Transverse colon (tissue), 4 donors: ENCODE measurements at regions not wholly inside any gene's neighbourhood (a gene's known extent, or its start where the extent isn't known, plus 50 kb on each side); places are given as distances from the start of the nearest gene placed in this dataset.

Experiments used
- EP300 ChIP-seq: sonication (generic); formaldehyde crosslinking; IDR thresholded peaks from one replicate; pipeline ENCODE4 v1.6.1; 2017; ENCODE audit warnings: antibody characterized with exemption, low read depth
- POLR2A ChIP-seq: fragments of 450-650 bp; IDR thresholded peaks from one replicate; pipeline ENCODE4 v1.6.1; 2016; ENCODE audit warnings: antibody characterized with exemption, mild to moderate bottlenecking, moderate library complexity
- POLR2AphosphoS5 ChIP-seq, 3 donors: sonication (generic); formaldehyde crosslinking; IDR thresholded peaks; one replicate each; pipeline ENCODE4 v1.6.1; 2016; ENCODE audit warnings: antibody characterized with exemption in 3 of 3
- TF ChIP-seq, protein P1 (sequence below), 5 experiments: fragments of 200-600 bp in 3 of 5; fragments of 450-650 bp in 2 of 5; sonication (generic) in 3 of 5; IDR thresholded peaks; 1 replicate in 2 of 5; 2 replicates in 3 of 5; pipeline ENCODE4 v1.5.1; 2016 to 2017; ENCODE audit warnings: antibody characterized with exemption in 5 of 5, inconsistent platforms in 3 of 5, mild to moderate bottlenecking in 2 of 5, moderate library complexity in 1 of 5

DNA sequence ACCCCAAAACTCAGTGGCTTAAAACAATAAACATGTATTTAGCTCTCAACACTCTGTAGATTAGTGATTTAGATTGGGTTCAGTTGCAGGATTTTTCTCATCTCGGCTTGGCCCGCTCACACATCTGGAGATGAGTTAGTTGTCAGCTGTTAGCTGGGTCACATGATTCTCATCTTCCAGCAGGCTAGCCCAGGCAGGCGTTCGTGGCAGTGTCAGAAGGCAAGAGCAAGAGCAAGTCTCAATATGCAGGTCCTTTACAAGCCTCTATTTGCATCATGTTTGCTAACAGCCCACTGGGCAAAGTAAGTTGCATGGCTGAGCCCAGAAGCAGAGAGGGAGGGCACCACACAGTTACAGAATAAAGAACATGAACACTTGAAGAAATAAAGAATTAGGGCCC, 83.6 kb upstream of the MYLIP start:
- TF ChIP-seq, protein P1, sequence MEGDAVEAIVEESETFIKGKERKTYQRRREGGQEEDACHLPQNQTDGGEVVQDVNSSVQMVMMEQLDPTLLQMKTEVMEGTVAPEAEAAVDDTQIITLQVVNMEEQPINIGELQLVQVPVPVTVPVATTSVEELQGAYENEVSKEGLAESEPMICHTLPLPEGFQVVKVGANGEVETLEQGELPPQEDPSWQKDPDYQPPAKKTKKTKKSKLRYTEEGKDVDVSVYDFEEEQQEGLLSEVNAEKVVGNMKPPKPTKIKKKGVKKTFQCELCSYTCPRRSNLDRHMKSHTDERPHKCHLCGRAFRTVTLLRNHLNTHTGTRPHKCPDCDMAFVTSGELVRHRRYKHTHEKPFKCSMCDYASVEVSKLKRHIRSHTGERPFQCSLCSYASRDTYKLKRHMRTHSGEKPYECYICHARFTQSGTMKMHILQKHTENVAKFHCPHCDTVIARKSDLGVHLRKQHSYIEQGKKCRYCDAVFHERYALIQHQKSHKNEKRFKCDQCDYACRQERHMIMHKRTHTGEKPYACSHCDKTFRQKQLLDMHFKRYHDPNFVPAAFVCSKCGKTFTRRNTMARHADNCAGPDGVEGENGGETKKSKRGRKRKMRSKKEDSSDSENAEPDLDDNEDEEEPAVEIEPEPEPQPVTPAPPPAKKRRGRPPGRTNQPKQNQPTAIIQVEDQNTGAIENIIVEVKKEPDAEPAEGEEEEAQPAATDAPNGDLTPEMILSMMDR (IDR thresholded peaks at IDR 0.05): no peak
- no peak for TF ChIP-seq POLR2A
- no peak for TF ChIP-seq POLR2AphosphoS5 (IDR thresholded peaks at IDR 0.05)
- no peak for TF ChIP-seq EP300
